ENCODE measurements at regions not wholly inside any gene's neighbourhood (a gene's known extent, or its start where the extent isn't known, plus 50 kb on each side); places are given as distances from the start of the nearest gene placed in this dataset.

- TF ChIP-seq CTCF (conservative IDR thresholded peaks at IDR 0.05; ENCODE audit: low read depth, low read length) (peak; percentile 95), EZH2 (IDR thresholded peaks at IDR 0.05; ENCODE audit: low read length, unreplicated experiment) (no peak)
Measured at GRCh38 chr17:72560303-72561247, 439.8 kb downstream of the SOX9 start.

All from PC-3 (cell line).